ENCODE measurements at regions not wholly inside any gene's neighbourhood (a gene's known extent, or its start where the extent isn't known, plus 50 kb on each side); places are given as distances from the start of the nearest gene placed in this dataset.

- TF ChIP-seq CTCF (IDR thresholded peaks at IDR 0.05; ENCODE audit: low read depth, low read length), result no peak
- H3K4me3 ChIP-seq (ENCODE audit: low read depth, low read length), result no peak overlapping the region
Observed at GRCh38 chr6:14344486-14344885, 226.9 kb downstream of the CD83 start.

GRCh38 chr6:14348389-14348788 is 230.8 kb downstream of the CD83 start:
- TF ChIP-seq CTCF (IDR thresholded peaks at IDR 0.05; ENCODE audit: low read depth, low read length), result no peak
- no peak overlapping the region for H3K4me3 ChIP-seq (ENCODE audit: low read depth, low read length)

GRCh38 chr6:14349507-14349906 is 231.9 kb downstream of the CD83 start:
- TF ChIP-seq CTCF (IDR thresholded peaks at IDR 0.05; ENCODE audit: low read depth, low read length), result no peak
- H3K4me3 ChIP-seq (ENCODE audit: low read depth, low read length), result no peak overlapping the region

- no peak for TF ChIP-seq CTCF (IDR thresholded peaks at IDR 0.05; ENCODE audit: low read depth, low read length)
- no peak overlapping the region for H3K4me3 ChIP-seq (ENCODE audit: low read depth, low read length)
Observed at GRCh38 chr6:14350210-14350609, 232.6 kb downstream of the CD83 start.

- H3K4me3 ChIP-seq (ENCODE audit: low read depth, low read length), result no peak overlapping the region
- no peak for TF ChIP-seq CTCF (IDR thresholded peaks at IDR 0.05; ENCODE audit: low read depth, low read length)
Observed at GRCh38 chr6:14353281-14353680, 235.7 kb downstream of the CD83 start.

- no peak overlapping the region for H3K4me3 ChIP-seq (ENCODE audit: low read depth, low read length)
- no peak for TF ChIP-seq CTCF (IDR thresholded peaks at IDR 0.05; ENCODE audit: low read depth, low read length)
Observed at GRCh38 chr6:14353798-14354197, 236.2 kb downstream of the CD83 start.

GRCh38 chr6:14354919-14355572 is 237.5 kb downstream of the CD83 start:
- H3K4me3 ChIP-seq (ENCODE audit: low read depth, low read length), result no peak overlapping the region
- no peak for TF ChIP-seq CTCF (IDR thresholded peaks at IDR 0.05; ENCODE audit: low read depth, low read length)

Data from WI38 (cell line).